NCI-H187 (cell line): ENCODE measurements at regions not wholly inside any gene's neighbourhood (a gene's known extent, or its start where the extent isn't known, plus 50 kb on each side); places are given as distances from the start of the nearest gene placed in this dataset.

Experiments used
- DNase-seq, 2 experiments: peaks; one replicate each; lab custom pipeline; 2025; lab: John Stamatoyannopoulos, UW

DNA sequence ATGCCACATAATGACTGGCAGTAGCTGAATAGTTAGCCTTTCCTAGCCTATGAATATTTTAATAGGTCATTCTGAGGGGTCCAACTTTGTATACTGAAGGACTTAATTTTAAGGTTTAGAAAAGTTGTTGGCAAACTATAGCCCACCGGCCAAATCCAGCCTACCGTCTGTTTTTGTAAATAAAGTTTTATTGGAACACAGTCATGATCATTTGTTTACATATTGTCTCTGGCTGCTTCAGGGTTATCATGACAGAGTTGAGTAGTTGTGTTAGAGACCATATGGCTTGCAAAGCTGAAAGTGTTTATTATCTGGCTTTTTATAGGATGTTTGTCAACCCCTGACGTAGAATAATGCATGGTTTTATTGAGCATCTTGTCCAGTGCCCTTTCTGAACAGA, 73.4 kb downstream of the NTMT2 start:
- no peak for DNase-seq

DNA sequence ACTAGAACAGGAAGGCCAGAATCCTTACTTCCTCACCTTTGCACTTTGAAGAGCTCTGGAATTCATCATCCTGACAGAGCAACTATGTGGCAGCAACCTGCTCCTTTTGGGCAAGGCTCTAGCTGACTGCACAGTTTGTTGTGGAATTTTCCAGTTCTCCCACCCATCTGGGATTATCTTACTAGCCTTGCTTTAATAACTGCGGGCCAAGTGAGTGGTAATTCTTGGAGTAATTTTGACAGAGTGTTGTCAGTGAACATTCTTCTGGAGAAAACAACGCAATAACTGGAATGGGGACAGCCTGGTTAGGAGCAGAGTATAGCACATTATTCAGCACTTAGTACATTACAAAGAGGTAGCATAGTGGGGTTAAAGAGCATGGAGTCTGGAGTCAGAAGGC, 75.3 kb downstream of the NTMT2 start:
- no peak for DNase-seq

- no peak for DNase-seq
Observed at GRCh38 chr1:170221495-170221894, 75.7 kb downstream of the NTMT2 start.

GRCh38 chr1:170224469-170224868, 78.7 kb downstream of the NTMT2 start:
- DNase-seq, result no peak

DNA sequence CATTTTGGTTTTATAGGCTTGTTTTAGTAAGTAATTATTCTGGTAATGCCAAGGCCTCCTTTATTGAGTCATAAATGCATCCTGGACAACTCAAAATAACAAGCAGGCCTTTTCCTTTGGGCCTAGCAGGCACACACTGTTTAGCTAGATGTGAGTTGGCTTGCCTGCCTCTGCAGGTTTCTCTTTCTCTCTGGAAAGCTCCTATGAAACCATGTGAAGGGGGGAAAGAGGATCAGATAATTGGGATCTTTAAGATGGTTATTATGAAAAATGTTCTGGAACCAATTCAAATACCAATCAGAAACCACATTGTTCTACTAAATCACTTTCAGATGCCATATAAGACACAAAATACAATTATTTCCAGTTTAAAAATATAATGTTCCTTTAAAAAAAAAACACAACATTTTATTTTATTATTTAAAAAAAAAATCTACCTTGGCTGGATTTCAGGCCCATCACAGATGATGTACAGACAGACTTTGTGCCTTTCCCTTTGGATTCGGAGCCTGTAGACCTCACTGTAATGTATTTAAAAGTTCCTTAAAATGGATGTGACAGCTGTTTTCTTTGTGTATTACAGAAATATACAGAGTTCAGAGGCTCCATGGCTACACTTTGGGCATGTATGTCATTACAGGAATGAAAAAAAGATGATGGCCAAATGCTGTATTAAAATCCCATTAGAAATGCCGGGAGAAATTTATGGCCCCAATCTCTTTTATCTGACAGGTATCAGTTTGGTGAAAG, 80.2 kb downstream of the NTMT2 start:
- no peak for DNase-seq

GRCh38 chr1:170226767-170227166, 81.0 kb downstream of the NTMT2 start:
- DNase-seq, result no peak

DNA sequence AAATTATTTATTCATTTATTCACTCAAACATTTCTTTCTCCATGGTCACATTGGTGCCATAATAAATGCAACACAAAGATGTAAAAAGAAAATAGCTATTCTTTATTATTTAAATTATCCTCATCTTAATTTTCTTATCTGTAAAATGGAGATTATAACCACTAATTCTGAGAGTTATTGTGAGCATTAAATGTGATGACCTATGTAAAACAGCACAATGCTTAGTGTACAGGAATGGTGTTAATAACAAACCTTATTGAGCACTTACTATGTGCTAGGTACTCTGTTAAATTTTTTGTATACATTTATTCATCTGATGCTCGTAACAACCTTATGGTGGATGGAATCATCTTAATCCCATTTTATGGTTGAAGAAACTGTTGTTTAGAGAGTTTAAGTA, 84.6 kb downstream of the NTMT2 start:
- no peak for DNase-seq

- no peak for DNase-seq
Observed at GRCh38 chr1:170231662-170232061, 85.9 kb downstream of the NTMT2 start.

- no peak for DNase-seq
Observed at GRCh38 chr1:170238704-170239391, 93.1 kb downstream of the NTMT2 start.

GRCh38 chr1:170239445-170239844, 93.7 kb downstream of the NTMT2 start:
- no peak for DNase-seq

GRCh38 chr1:170240409-170240808, 94.7 kb downstream of the NTMT2 start:
- DNase-seq, result no peak

- no peak for DNase-seq
Observed at GRCh38 chr1:170241266-170241851, 95.6 kb downstream of the NTMT2 start.

- no peak for DNase-seq
Observed at GRCh38 chr1:170247751-170248521, 102.2 kb downstream of the NTMT2 start.

- no peak for DNase-seq
Observed at GRCh38 chr1:170250531-170251276, 104.9 kb downstream of the NTMT2 start.

GRCh38 chr1:170252851-170253579, 107.3 kb downstream of the NTMT2 start:
- DNase-seq, result no peak

DNA sequence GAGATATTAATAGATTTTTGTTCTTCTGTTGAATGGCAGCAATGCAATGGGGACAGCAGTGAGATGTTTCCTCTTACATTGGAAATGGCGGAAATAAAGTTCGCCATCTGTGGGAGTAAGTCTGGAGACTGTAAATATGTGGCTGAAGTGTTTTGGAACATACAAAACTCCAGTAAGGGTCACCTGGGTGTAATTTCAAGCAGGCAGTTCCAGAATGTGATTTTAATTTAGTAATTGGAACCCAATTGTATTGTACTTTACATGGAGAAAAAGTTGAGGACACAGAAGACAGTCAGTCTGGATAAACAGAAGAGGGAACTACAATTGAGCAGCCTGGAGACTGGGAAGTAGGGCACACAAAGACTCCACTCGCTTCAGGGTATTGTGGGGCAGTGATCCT, 108.6 kb downstream of the NTMT2 start:
- no peak for DNase-seq

- DNase-seq, result no peak
Observed at GRCh38 chr1:170261669-170262068, 115.9 kb downstream of the NTMT2 start.

DNA sequence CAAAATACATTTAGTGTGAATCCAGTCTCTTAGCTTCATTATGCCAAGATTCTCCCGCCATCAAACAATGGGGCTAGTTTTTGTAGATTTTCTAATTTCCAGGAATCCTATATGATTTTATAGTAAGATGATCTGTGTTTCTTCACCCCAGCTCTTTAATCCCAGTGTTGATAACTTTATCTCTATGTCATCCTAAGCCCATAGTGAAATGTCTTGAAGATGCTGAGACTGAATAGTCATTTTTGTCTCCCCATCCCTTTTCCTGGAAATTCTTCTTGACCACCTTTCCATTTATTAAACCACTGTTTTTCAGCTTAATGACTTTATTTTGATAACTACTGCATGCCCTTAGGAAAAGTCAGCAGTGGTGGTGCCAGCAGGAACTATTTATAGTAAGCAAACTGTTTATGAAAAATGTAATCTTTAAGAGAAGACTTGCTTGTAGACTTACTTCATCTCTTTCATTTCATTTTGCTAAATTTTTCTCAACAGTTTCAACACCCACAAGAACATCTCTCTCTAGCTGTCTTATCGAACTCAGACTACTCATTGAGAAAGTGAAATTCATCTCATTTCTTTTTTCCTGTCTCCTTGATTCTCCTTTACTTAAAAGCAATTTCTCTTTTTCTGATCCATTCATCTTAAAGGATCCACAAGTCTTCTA, 116.6 kb downstream of the NTMT2 start:
- DNase-seq, result no peak

GRCh38 chr1:170265234-170265633, 119.5 kb downstream of the NTMT2 start:
- no peak for DNase-seq

DNA sequence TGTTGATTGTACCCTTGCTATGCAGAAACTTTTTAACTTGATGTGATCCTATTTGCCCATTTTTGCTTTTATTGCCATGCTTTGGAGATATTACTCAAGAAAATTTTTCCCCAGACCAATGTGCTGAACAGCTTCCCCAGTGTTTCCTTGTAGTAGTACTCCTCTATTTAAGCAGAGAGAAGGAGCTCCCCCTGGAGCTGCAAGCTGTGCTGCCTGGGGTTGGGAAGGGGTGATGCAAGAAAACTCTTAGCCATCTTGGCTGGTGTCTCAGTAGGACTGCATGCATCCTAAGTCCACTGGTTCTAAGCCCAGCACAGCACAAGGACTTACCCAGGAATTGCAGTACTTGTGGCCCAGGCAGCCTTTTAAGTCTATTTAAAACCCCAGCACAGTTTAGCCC, 121.6 kb downstream of the NTMT2 start:
- no peak for DNase-seq
